HG03196 (cell line): ENCODE measurements at regions not wholly inside any gene's neighbourhood (a gene's known extent, or its start where the extent isn't known, plus 50 kb on each side); places are given as distances from the start of the nearest gene placed in this dataset.
"Not testable (repeated sequence)": the region's sequence is repeated elsewhere in the genome, so short reads cannot be mapped to it uniquely, and the experiment has no call there.

Source experiments
- ATAC-seq: cut with Tn5 transposase; IDR thresholded peaks from one replicate; pipeline ENCODE4 v1.9.1; 2021; ENCODE audit not compliant: unreplicated experiment

DNA sequence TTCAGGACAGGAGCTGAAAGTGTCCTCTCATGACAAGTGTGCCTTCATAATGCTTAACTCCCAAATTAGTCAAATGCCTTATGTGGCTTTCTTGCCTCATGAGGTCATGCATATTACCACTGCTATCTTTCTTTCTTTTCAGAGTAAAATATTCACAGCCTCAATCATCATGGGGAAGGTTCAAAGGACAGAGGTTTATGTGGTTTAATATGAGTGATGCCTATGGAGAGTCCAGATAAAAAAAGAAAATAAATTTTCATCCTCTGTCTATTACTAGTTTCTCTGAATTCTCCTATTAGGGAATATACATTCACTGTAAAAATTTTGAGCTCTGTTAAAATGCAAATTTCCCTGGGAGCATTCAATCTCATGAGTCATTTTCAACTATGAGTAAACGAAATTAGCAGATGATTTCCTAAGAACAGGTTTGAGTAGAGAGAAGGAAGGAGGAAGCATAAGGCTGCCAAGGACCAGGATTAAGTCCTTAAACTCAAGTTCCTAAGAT lies 396.9 kb upstream of the ADGRB3 start:
- ATAC-seq: peak; percentile 72

DNA sequence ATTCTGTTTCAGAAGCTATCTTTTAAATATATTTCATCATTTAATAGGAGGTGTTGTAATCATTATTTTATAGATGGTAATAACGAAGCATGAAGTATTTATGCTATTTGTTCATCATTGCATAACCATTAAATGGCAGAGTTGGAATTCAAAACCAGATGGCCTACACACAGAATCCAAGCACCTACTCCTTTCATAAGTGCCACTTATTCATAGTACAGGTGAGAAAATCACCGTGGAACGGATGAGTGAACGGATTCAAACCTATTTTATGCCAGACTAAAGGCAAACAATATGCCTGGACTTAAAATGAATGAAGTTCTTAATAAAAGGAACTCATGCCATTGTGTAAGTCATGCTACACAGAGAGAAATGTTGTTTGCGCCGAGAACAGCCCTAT lies 397.9 kb upstream of the ADGRB3 start:
- ATAC-seq: no peak

DNA sequence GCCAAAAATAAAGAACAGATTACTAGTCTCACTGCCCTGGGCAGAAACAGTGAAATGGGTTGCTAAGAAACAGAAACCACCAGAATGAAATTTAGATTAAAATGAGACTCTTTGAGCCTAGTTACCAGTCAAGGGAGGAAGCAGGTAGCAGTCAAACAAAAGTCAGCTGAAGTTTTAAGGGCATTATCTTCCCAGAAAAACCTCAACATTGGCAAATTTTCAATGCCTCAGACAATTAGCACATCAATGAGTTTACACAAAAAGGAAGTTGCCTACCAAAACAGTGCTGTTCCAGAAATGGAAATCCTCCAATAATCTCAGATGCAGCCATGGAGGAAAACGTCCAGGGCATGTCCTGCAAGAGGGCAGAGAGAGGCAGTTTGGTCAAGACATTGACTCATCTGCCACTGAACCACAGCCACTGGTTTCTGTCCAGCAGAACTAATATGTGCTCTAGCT lies 399.7 kb upstream of the ADGRB3 start:
- ATAC-seq: peak; percentile 47

DNA sequence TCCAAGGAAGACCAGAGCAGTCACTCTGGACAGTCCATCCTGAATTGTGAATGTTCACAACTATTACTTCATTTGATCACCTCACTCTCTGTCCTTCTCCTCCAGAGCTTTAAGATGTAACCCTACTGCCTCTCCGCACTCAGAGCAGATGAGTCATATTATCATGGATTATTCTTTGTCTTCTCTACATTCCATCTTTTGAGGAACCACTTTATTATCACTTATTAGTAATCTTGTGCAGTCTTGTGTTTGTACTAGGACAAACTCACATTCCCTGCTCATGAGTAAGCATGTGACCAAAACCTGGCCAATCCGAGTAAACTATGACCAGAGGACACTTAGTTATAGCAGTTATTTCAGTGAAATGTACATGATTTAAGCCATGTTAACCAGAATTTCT lies 401.5 kb upstream of the ADGRB3 start:
- ATAC-seq: no peak

DNA sequence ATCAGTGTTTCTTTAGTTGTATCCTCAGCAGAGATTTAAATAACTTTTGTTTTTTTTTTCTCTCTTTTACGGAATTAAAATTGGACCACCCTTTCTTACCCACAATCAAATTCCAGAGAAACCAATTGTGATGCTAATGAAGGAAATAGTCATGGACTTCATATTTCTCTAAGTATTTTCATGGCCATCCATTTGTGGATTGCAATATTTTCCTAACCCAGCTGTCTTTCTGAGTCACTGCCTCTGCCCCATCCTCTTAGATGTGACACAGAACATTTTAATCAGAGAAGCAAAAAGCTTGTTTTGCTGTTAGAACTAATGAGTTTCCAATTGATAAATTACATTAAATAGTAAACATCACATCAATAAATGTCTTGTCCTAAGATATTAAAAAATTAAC lies 405.5 kb upstream of the ADGRB3 start:
- no peak for ATAC-seq

DNA sequence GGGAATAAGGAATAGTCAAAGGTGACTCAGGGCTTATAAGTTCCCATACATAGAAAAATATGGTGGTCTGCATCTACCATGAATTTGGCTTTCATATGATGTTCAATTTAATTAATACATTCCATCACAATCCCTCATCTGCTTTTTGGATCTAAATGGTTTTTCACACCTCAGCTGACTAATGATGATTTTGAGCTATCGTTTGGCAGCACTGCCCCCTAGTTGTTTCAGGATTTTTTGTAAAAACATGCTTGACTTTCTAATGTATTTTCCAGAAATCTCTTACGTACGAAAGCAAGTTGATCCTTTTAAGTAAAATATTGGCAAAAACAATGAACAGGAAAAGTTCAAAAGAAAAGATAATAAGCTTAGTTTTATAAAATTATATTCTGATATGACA lies 408.6 kb upstream of the ADGRB3 start:
- ATAC-seq: no peak

DNA sequence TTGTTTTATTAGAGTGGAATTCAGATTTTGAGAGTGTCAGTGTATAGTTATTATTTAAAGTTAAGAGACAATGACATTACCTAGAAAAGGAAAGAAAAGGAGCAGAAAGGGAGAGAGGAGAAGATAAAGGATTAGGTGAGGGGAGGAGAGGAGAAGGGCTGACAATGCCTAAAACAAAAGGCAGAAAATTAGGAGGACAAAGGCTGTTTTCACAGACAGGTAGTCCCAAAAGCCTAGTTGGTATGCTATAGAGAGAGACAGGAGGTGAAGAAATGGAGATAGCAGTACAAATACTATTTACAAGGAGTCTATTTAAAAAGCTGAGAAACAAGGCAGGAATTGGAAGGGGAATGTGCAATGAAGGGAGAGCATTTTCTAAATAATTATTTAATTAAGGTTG lies 409.4 kb upstream of the ADGRB3 start:
- no peak for ATAC-seq

DNA sequence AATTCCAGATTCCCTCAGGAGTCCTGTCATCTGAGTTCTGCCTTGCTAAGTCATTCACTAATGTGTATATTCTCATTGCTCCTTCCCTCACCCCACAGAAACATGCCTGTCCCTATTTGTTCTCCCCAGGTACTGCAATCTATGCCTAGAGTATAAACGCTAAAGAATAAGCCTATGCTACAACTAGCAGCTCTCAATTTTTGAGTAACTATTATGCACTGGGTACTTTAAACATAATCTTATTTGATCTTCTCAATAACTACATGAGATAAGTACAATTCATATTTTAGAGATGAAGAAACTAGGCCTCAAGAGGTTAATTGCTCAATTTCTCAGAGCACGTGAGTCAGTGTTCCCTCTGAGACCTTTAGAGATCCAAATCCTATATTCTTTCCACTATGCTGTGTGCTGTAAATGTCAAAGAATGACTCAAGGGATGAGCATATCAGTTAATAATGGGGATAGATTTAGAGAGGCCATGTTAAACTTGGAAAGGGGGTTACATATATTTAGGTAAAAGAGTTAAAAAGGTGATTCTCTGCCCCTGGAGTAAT lies 423.8 kb upstream of the ADGRB3 start:
- no peak for ATAC-seq

DNA sequence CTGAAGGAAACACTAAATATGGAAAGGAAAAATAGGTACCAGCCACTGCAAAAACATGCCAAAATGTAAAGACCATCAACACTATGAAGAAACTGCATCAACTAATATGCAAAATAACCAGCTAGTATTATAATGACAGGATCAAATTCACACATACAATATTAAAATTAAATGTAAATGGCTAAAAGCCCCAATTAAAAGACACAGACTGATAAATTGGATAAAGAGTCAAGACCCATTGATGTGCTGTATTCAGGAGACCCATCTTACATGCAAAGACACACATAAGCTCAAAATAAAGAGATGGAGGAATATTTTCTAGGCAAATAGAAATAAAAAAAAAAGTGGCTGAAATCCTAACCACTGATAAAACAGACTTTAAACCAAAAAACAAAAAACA lies 427.5 kb upstream of the ADGRB3 start:
- ATAC-seq: not testable (repeated sequence)

DNA sequence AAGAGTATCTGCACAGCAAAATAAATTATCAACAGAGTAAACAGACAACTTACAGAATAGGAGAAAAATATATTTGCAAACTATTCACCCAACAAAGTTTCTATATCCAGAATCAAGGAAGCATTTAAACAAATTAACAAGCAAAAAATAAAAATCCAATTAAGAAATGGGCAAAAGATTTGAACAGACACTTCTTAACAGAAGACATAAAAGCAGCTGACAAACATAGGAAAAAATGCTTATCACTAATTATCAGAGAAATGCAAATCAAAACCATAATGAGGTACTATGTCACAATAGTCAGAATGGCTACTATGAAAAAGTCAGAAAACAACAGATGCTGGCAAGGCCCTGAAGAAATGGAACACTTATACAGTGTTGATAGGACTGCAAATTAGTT lies 434.2 kb upstream of the ADGRB3 start:
- no peak for ATAC-seq

DNA sequence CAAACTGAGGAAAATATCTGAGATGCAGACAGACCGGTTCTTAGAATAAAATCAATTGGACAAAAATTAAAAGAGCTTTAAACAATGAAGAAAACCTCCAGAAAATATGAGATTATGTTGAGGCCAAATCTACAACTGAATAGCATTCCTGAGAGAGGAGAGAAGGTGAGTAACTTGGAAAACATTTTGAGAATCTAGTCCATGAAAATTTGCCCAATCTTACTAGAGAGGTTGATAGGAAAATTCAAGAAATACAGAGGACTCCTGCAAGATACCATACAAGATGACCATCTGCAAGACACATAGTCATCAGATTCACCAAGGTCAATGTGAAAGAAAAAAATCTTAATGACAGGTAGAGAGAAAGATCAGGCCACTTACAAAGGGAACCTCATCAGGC lies 437.7 kb upstream of the ADGRB3 start:
- ATAC-seq: no peak

DNA sequence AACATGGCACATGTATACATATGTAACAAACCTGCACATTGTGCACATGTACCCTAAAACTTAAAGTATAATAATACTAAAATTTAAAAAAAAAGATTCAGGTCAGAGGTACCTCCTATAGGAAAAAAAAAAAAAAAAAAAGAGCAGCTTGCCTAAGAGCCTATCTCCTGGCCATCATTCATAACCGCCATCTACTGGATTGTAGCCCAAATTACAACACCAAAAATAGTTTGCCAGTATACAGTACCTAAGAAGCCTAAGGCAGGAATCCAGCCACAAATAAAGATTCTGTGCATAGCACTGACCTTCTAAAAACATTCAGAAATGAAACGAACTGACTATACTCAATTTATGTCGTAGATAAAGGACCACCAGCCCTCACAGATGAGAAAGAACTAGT lies 438.4 kb upstream of the ADGRB3 start:
- no peak for ATAC-seq

DNA sequence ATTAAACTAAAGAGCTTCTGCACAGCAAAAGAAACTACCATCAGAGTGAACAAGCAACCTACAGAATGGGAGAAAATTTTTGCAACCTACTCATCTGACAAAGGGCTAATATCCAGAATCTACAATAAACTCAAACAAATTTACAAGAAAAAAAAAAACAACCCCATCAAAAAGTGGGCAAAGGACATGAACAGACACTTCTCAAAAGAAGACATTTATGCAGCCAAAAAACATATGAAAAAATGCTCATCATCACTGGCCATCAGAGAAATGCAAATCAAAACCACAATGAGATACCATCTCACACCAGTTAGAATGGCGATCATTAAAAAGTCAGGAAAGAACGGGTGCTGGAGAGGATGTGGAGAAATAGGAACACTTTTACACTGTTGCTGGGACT lies 439.3 kb upstream of the ADGRB3 start:
- ATAC-seq: not testable (repeated sequence)

DNA sequence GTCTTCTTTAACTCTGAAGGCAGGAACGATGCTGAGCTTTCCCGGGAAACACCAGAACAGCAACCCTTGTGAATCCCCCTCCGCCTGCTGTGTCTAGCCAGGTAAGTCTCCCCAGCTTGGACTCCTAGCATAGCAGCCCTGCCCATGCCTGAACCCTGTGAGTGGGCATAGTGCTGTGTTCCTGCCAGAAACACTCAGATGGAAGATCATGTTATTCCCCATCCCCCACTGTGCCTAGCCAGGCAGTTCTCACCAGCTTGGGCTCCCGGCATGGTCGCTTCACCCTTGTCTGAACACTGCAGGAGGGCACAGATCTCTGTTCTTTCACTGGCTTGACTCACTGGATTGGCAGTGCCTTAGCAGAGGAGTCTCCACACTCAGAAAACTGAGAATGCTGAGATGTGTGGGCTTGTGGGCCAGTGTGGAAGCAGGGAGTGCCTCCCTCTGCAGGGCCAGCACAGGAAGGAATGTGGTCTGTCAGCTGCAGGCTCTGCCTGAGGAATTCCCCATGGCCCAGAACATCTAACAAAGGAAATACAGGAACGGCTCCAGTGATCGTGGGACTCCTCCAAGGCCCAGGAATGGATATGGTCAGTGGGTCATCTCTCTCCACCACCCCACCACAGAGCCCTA lies 440.1 kb upstream of the ADGRB3 start:
- no peak for ATAC-seq

DNA sequence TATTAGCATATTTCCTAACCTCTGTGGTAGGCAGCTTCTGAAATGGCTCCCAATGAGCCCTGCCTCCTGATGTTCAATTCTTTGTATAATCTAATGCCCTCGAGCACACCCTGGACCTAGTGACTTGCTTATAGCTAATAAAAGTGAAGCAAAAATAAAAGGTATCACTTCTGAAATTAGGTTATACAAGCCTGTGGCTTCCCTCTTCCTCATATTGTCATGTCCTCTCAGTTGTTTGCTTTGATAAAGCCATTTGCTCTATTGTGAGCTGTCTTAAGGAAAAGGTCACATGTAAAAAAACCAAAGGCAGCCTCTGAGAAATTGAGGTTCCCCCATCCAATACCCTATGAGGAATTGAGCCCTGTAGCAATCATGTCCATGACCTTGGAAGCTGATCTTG lies 442.1 kb upstream of the ADGRB3 start:
- ATAC-seq: no peak

DNA sequence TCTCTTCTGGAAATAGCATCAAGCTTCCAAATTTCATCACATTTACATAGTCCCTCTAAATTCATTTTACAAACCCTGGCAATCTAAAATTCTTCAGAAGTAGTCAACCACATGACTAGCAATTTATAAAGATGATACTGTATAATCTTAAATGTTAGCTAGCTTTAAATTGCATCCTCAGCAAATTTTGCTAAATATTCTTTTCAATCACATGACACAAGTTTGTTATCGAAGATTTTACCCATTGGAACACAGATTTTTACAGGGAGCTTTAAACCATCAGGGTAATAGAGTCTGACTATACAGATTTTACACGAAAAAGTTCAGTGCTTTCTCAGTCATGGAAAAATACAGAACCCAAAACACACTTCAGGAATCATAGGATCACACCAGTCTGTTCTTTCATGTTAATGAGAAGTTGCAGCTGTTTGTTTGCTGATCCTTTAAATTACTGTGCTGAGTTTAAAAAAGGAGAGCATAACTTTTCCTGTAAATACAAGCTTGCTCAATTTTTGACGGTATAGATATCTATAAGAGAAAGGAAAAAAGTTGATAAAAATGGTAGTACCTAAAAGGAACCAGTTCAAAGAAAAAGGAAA lies 445.8 kb upstream of the ADGRB3 start:
- ATAC-seq: no peak

DNA sequence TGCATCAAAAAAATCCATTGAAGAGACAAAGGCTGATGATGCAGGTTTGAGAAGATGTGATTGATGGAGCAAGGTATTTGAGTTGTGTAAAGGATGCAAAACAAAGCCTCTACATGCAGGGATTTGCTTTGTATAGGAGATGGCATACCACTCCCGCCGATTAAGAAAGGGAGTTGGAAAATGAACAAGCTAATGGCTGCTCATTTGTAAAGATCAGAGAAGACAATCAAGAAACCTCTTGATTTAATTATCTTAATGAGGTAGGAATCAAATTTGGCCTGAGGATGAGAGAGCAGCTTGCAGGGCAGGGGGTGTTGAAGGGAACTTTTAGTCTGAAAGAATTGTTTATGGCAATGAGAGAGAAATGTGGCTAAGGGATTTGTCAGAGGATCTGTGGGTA lies 448.2 kb upstream of the ADGRB3 start:
- ATAC-seq: no peak

DNA sequence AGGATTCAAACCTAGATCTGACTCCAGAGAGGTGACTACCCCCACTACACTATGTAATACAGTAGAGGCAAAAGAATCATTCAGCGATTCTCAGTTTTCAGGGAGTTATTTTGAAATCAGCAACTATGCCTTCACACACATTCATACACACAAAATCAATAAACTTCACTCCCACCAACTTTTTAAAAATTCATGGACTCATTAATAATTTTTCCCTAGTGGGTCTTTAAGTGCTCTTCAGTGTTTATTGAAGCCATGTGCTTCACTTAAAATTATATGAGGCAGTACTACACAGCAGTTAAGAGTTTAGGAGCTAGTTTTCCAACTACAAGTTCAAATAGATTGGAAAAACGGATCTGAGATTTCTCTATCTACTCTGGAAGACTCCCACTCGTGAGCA lies 452.7 kb upstream of the ADGRB3 start:
- no peak for ATAC-seq

DNA sequence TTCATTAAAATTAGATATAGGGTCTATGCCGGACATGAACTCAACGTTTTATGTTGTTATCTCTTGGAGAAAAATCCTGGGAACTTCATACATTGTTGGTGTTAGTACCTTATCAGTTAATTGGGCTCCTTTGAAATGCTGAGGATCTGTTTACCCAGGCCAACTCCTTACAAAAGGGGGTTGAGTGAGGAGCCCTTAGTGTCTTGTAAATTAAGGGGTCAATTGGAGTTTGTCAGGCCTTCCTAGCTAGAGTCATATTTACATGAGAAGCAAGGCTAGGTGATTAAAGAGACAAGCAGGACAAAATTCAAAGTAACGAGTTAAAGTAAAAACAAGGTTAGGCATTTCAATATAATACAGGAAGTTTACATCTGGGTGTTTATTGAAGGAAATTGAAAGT lies 454.1 kb upstream of the ADGRB3 start:
- ATAC-seq: not testable (repeated sequence)

DNA sequence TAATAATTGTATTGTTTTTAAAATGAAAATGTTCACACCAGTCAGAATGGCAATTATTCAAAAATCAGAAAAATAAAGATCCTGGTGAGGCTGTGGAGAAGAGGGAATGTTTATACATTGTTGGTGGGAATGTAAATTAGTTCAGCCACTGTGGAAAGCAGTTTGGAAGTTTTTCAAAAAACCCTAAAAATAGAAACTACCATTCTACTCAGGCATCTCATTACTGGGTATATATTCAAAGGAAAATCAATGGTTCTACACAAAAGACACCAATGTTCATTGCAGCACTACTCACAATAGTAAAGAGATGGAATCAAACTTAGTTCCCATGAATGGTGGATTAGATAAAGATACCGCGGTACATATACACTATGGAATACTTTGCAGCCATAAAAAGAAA lies 461.5 kb upstream of the ADGRB3 start:
- no peak for ATAC-seq

DNA sequence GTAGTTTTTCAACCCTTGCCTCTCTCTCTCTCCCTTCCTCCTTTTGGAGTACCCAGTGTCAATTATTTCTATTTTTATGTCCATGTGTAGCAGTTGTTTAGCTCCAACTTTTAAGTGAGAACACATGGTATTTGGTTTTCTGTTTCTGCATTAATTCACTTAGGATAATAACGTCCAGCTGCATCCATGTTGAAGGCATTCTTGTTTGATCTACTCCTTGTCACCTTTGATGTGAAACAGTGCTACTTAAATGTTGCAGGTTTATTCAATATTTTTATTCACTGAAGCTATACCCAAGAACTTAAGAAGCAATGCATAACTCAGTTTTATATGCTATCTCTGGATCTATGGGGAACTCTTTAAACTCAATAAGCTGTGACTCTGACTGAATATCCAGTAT lies 465.2 kb upstream of the ADGRB3 start:
- no peak for ATAC-seq

DNA sequence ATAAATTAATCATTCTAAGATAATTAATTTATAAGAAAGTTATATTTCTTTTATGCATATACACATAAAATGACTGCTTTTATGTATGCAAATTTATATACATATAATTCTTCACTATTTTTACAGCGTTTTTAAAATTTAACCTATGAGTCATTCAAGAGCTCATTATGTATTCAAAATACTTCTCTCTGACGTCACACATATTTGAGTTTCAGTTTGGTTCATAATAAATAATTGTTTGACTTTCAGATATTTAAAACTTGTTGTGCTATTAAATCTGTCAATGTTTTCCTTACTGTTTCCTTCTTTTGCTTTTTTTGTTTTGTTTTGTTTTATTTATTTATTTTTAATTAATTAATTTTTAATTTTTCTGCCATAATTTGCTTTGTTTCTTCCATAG lies 467.5 kb upstream of the ADGRB3 start:
- ATAC-seq: no peak

DNA sequence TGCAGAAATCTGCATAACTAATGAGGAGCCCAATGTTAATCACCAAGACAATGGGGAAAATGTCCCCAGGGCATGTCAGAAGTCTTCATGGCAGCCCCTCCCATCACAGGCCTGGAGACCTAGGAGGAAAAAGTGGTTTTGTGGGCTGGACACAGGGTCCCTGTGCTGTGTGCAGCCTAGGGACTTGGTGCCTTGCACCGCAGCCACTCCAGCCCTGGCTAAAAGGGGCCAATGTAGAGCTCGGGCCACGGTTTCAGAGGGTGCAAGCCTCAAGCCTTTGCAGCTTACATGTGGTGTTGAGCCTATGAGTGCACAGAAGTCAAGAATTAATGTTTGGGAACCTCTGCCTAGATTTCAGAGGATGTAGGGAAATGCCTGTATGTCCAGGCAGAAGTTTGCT lies 474.3 kb upstream of the ADGRB3 start:
- not testable (repeated sequence) for ATAC-seq
